Nephron progenitor cell (in vitro differentiated cells): ENCODE measurements at regions not wholly inside any gene's neighbourhood (a gene's known extent, or its start where the extent isn't known, plus 50 kb on each side); places are given as distances from the start of the nearest gene placed in this dataset.

Experiments used
- DNase-seq: peaks from one replicate; pipeline ENCODE4 v3.0.0; 2021
- H3K27ac Mint-ChIP-seq: 2 replicates; pipeline ENCODE4 v1.8.0; 2021; ENCODE audit warnings: mild to moderate bottlenecking, moderate library complexity, mixed read lengths
- H3K27me3 Mint-ChIP-seq: 2 replicates; pipeline ENCODE4 v1.8.0; 2021; ENCODE audit warnings: mild to moderate bottlenecking, low read depth, mixed read lengths; ENCODE audit not compliant: poor library complexity
- H3K36me3 Mint-ChIP-seq: 2 replicates; pipeline ENCODE4 v1.8.0; 2021; ENCODE audit warnings: low read depth, mixed read lengths
- H3K4me1 Mint-ChIP-seq: 2 replicates; pipeline ENCODE4 v1.8.0; 2021; ENCODE audit warnings: mixed read lengths
- H3K4me3 Mint-ChIP-seq: 2 replicates; pipeline ENCODE4 v1.8.0; 2021; ENCODE audit warnings: mild to moderate bottlenecking, moderate library complexity, mixed read lengths
- H3K9me3 Mint-ChIP-seq: 2 replicates; pipeline ENCODE4 v1.8.0; 2021; ENCODE audit warnings: mild to moderate bottlenecking, moderate library complexity, mixed read lengths
- CTCF ChIP-seq: fragments of 200-600 bp; sonication (generic); IDR thresholded peaks from 2 replicates; pipeline ENCODE4 v1.5.0; 2021; ENCODE audit warnings: antibody characterized with exemption

- no peak for DNase-seq
- Mint-ChIP-seq H3K4me1 (peaks cover 30% of the 10 kb centered on the region), H3K27ac (no peak overlapping the region), H3K36me3 (no peaks in the 10 kb centered on the region), H3K27me3 (peaks cover 18% of the 10 kb centered on the region), H3K4me3 (no peak overlapping the region), H3K9me3 (peaks cover 3% of the 10 kb centered on the region)
- no peak for TF ChIP-seq CTCF
These were observed 248.5 kb downstream of the TLE3 start for GRCh38 chr15:69849232-69849610.

- peaks cover 2% of the 10 kb centered on the region for H3K9me3 Mint-ChIP-seq
- H3K27me3 Mint-ChIP-seq = peaks cover 19% of the 10 kb centered on the region
- H3K27ac Mint-ChIP-seq = no peak overlapping the region
- no peaks in the 10 kb centered on the region for H3K36me3 Mint-ChIP-seq
- DNase-seq = no peak
- H3K4me1 Mint-ChIP-seq = peaks cover 61% of the 10 kb centered on the region
- TF ChIP-seq CTCF = no peak
- no peak overlapping the region for H3K4me3 Mint-ChIP-seq
These were observed 245.2 kb downstream of the TLE3 start for GRCh38 chr15:69852482-69852881.

- no peak overlapping the region for H3K27ac Mint-ChIP-seq
- H3K36me3 Mint-ChIP-seq = no peaks in the 10 kb centered on the region
- no peaks in the 10 kb centered on the region for H3K9me3 Mint-ChIP-seq
- H3K4me1 Mint-ChIP-seq = peaks cover 65% of the 10 kb centered on the region
- H3K27me3 Mint-ChIP-seq = peaks cover 17% of the 10 kb centered on the region
- no peak for DNase-seq
- no peak for TF ChIP-seq CTCF
- H3K4me3 Mint-ChIP-seq = no peak overlapping the region
These were observed 244.8 kb downstream of the TLE3 start for GRCh38 chr15:69852916-69853315.

GRCh38 chr15:69853544-69853951, 244.2 kb downstream of the TLE3 start:
- peak overlapping the region; percentile 54 for H3K27ac Mint-ChIP-seq
- no peak for TF ChIP-seq CTCF
- DNase-seq = no peak
- peaks cover 14% of the 10 kb centered on the region for H3K27me3 Mint-ChIP-seq
- H3K4me3 Mint-ChIP-seq = no peak overlapping the region
- H3K4me1 Mint-ChIP-seq = peaks cover 71% of the 10 kb centered on the region
- H3K9me3 Mint-ChIP-seq = no peaks in the 10 kb centered on the region
- no peaks in the 10 kb centered on the region for H3K36me3 Mint-ChIP-seq

GRCh38 chr15:69854001-69854400, 243.7 kb downstream of the TLE3 start:
- H3K9me3 Mint-ChIP-seq = no peaks in the 10 kb centered on the region
- no peak for TF ChIP-seq CTCF
- no peak overlapping the region for H3K4me3 Mint-ChIP-seq
- peaks cover 75% of the 10 kb centered on the region for H3K4me1 Mint-ChIP-seq
- peak overlapping the region; percentile 54 for H3K27ac Mint-ChIP-seq
- H3K27me3 Mint-ChIP-seq = peaks cover 13% of the 10 kb centered on the region
- no peaks in the 10 kb centered on the region for H3K36me3 Mint-ChIP-seq
- DNase-seq = no peak

GRCh38 chr15:69854521-69855181, 243.1 kb downstream of the TLE3 start:
- Mint-ChIP-seq H3K27ac (no peak overlapping the region), H3K27me3 (peaks cover 17% of the 10 kb centered on the region)

More at GRCh38 chr15:69854521-69855181, 243.1 kb downstream of the TLE3 start:
- no peak for DNase-seq
- no peak for TF ChIP-seq CTCF
- Mint-ChIP-seq H3K9me3 (no peaks in the 10 kb centered on the region), H3K4me1 (peaks cover 75% of the 10 kb centered on the region), H3K36me3 (no peaks in the 10 kb centered on the region), H3K4me3 (no peak overlapping the region)
